Epithelial cell of proximal tubule (primary cell): ENCODE measurements at regions not wholly inside any gene's neighbourhood (a gene's known extent, or its start where the extent isn't known, plus 50 kb on each side); places are given as distances from the start of the nearest gene placed in this dataset.

Experiments used
- DNase-seq: peaks from one replicate; pipeline ENCODE4 v3.0.0-alpha.2; 2011; ENCODE audit warnings: low read depth
- H3K4me3 ChIP-seq: 2 replicates; pipeline ENCODE4 v1.5.1; 2011; ENCODE audit warnings: low read depth, mild to moderate bottlenecking, low read length
- CTCF ChIP-seq: conservative IDR thresholded peaks from 2 replicates; pipeline ENCODE4 v1.5.1; 2012; ENCODE audit warnings: low read depth, mild to moderate bottlenecking, low read length

GRCh38 chr22:49645257-49645656 is 182.4 kb downstream of the BRD1 start:
- no peak for DNase-seq
- no peak for TF ChIP-seq CTCF
- H3K4me3 ChIP-seq, result no peak overlapping the region

- TF ChIP-seq CTCF, result no peak
- DNase-seq, result no peak
- no peak overlapping the region for H3K4me3 ChIP-seq
These were observed 183.7 kb downstream of the BRD1 start for GRCh38 chr22:49643998-49644397.

DNA sequence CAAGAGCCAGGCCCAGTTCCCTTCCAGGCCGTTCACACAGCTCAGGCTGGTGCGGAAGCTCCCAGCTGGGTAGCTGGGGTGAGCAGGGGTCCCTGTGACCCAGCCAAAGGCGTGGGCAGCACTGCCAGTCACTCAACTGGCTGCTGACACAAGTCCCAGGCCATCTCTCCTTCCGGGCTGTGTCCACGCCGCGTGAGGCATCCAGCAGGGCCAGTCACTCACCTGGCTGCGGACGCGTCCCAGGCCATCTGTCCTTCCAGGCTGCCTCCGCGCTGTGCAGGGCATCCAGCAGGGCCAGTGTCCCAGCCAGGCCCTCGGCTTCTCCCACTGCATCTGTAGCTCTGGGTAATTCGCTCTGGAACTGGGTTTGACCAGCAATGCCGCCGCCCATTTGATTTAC is 184.2 kb downstream of the BRD1 start:
- TF ChIP-seq CTCF, result no peak
- no peak overlapping the region for H3K4me3 ChIP-seq
- no peak for DNase-seq

DNA sequence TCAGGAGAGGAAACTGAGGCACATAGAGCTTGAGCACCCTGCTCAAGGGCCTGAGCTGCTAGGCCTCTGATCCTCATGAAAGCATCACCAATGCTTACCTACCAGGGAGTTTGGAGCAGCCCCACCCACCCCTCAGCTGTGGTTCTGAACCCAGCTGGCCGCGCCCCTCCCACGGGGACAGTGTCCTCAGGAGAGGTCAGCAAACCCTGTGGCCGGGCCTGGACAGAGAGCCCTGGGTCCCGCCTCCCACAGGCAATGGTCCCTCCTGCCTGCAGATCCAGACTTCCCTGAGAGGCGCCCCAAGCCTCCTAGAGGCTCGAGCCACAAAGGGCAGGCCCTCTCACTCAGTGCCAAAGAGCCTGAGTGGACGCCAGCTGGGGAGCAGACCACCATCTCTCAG is 184.9 kb downstream of the BRD1 start:
- no peak overlapping the region for H3K4me3 ChIP-seq
- DNase-seq, result no peak
- TF ChIP-seq CTCF, result no peak

DNA sequence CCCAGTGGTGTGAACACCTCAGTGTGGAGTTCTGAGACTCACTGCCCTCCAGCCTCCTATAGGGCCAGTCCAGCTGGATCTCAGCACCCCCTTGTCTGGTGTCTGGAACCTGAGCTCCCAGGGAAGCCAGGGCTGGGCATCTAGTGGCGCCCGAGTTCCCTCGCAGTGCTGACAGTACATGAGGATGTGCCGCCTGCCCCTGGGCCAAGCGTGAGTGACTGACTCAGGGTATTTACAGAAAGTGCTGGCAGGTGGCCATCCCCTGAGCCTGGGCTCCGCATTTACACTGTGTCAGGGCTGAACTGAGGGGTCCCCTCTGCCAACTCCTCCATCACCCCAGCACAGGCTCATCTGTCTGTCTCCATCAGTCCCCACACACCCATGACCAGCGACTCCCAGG is 185.3 kb downstream of the BRD1 start:
- no peak for DNase-seq
- H3K4me3 ChIP-seq, result no peak overlapping the region
- TF ChIP-seq CTCF, result no peak

GRCh38 chr22:49641770-49642313 is 185.8 kb downstream of the BRD1 start:
- no peak overlapping the region for H3K4me3 ChIP-seq
- TF ChIP-seq CTCF, result no peak
- no peak for DNase-seq

- H3K4me3 ChIP-seq, result no peak overlapping the region
- DNase-seq, result no peak
- TF ChIP-seq CTCF, result no peak
These were observed 187.1 kb downstream of the BRD1 start for GRCh38 chr22:49640366-49641095.
